DND-41 (cell line): ENCODE measurements at regions not wholly inside any gene's neighbourhood (a gene's known extent, or its start where the extent isn't known, plus 50 kb on each side); places are given as distances from the start of the nearest gene placed in this dataset.
"Not testable (repeated sequence)": the region's sequence is repeated elsewhere in the genome, so short reads cannot be mapped to it uniquely, and the experiment has no call there.

Experiments used
- ATAC-seq: fragments of 200-7000 bp; cut with Tn5 transposase; 3 replicates; pipeline ENCODE4 v1.9.1; 2021; ENCODE audit warnings: low read depth; ENCODE audit not compliant: insufficient read depth
- DNase-seq: peaks from one replicate; pipeline ENCODE4 v3.0.0-alpha.2; 2020
- H2AFZ ChIP-seq: 2 replicates; pipeline ENCODE4 v1.6.0; 2012; ENCODE audit warnings: low read depth, low read length
- H3K27ac ChIP-seq: 2 replicates; pipeline ENCODE4 v1.5.1; 2012; ENCODE audit warnings: low read length, inconsistent platforms
- H3K27me3 ChIP-seq: fragments of 200-600 bp; sonication (generic); 2 replicates; pipeline ENCODE4 v1.6.0; 2012; ENCODE audit warnings: low read length, mild to moderate bottlenecking, inconsistent platforms; ENCODE audit not compliant: insufficient read depth, poor library complexity
- H3K36me3 ChIP-seq: 2 replicates; pipeline ENCODE4 v1.5.1; 2012; ENCODE audit warnings: low read length, inconsistent platforms; ENCODE audit not compliant: insufficient read depth
- H3K4me1 ChIP-seq: 2 replicates; pipeline ENCODE4 v1.5.1; 2012; ENCODE audit warnings: mild to moderate bottlenecking, low read length; ENCODE audit not compliant: insufficient read depth
- H3K4me2 ChIP-seq: 2 replicates; pipeline ENCODE4 v1.6.0; 2012; ENCODE audit warnings: mild to moderate bottlenecking, moderate library complexity, low read length, inconsistent platforms; ENCODE audit not compliant: insufficient read depth
- H3K4me3 ChIP-seq, 2 experiments: fragments of 200-600 bp in 1 of 2; shearing (Covaris generic) in 1 of 2; 2 replicates each; pipeline ENCODE4 v1.5.1; 2012 to 2016; ENCODE audit warnings: inconsistent platforms in 2 of 2, low read length in 2 of 2, mild to moderate bottlenecking in 2 of 2, low read depth in 1 of 2, moderate library complexity in 1 of 2
- H3K79me2 ChIP-seq: 2 replicates; pipeline ENCODE4 v1.6.0; 2012; ENCODE audit warnings: low read length, inconsistent platforms; ENCODE audit not compliant: insufficient read depth
- H3K9ac ChIP-seq: 2 replicates; pipeline ENCODE4 v1.6.0; 2012; ENCODE audit warnings: low read depth, mild to moderate bottlenecking, inconsistent platforms, low read length, moderate library complexity
- H3K9me3 ChIP-seq: 2 replicates; pipeline ENCODE4 v1.5.1; 2012; ENCODE audit warnings: low read length, moderate library complexity, mild to moderate bottlenecking, inconsistent platforms; ENCODE audit not compliant: insufficient read depth, severe bottlenecking
- H4K20me1 ChIP-seq: 2 replicates; pipeline ENCODE4 v1.6.0; 2012; ENCODE audit warnings: low read length; ENCODE audit not compliant: insufficient read depth
- CTCF ChIP-seq: IDR thresholded peaks from 2 replicates; pipeline ENCODE4 v1.5.1; 2012; ENCODE audit warnings: borderline replicate concordance, low read length, moderate library complexity, mild to moderate bottlenecking; ENCODE audit not compliant: poor library complexity, severe bottlenecking; ENCODE audit errors: extremely low read depth
- EZH2 ChIP-seq: IDR thresholded peaks from 3 replicates; pipeline ENCODE4 v1.6.1; 2012; ENCODE audit warnings: borderline replicate concordance, low read depth, mild to moderate bottlenecking, moderate library complexity, low read length, inconsistent platforms; ENCODE audit not compliant: severe bottlenecking

GRCh38 chr6:85049282-85049681 is 284.9 kb upstream of the TBX18 start:
- Histone ChIP-seq H3K4me3 (no peak overlapping the region), H4K20me1 (no peaks in the 10 kb centered on the region), H3K4me2 (no peak overlapping the region), H3K27ac (no peak overlapping the region), H3K79me2 (no peaks in the 10 kb centered on the region), H3K27me3 (no peaks in the 10 kb centered on the region), H3K9me3 (no peaks in the 10 kb centered on the region), H2AFZ (no peak overlapping the region), H3K9ac (no peak overlapping the region), H3K4me1 (no peaks in the 10 kb centered on the region), H3K36me3 (no peaks in the 10 kb centered on the region)
- TF ChIP-seq EZH2 (no peak), CTCF (no peak)
- no peak for DNase-seq
- ATAC-seq = no peak

GRCh38 chr6:85047818-85048217 is 283.4 kb upstream of the TBX18 start:
- no peaks in the 10 kb centered on the region for H3K36me3 ChIP-seq
- no peaks in the 10 kb centered on the region for H3K4me1 ChIP-seq
- no peak overlapping the region for H3K4me3 ChIP-seq
- no peak overlapping the region for H3K4me2 ChIP-seq
- H3K79me2 ChIP-seq = no peaks in the 10 kb centered on the region
- H2AFZ ChIP-seq = no peak overlapping the region
- DNase-seq = no peak
- no peak overlapping the region for H3K9ac ChIP-seq
- no peaks in the 10 kb centered on the region for H3K9me3 ChIP-seq
- ATAC-seq = no peak
- no peak overlapping the region for H3K27ac ChIP-seq
- TF ChIP-seq EZH2 = no peak
- TF ChIP-seq CTCF = no peak
- no peaks in the 10 kb centered on the region for H4K20me1 ChIP-seq
- no peaks in the 10 kb centered on the region for H3K27me3 ChIP-seq

DNA sequence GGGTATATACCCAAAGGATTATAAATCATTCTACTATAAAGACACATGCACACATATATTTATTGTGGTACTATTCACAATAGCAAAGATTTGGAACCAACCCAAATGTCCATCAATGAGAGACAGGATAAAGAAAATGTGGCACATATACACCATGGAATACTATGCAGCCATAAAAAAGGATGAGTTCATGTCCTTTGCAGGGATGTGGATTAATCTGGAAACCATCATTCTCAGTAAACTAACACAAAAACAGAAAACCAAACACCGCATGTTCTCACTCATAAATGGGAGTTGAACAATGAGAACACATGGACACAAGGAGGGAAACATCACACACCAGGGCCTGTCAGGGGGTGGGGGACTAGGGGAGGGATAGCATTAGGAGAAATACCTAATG is 281.4 kb upstream of the TBX18 start:
- ATAC-seq, H3K4me3 ChIP-seq, H3K27me3 ChIP-seq, H3K9me3 ChIP-seq, H3K4me1 ChIP-seq, H4K20me1 ChIP-seq, H3K9ac ChIP-seq, H2AFZ ChIP-seq, H3K27ac ChIP-seq, DNase-seq, H3K4me2 ChIP-seq, H3K36me3 ChIP-seq, H3K79me2 ChIP-seq: not testable (repeated sequence)

DNA sequence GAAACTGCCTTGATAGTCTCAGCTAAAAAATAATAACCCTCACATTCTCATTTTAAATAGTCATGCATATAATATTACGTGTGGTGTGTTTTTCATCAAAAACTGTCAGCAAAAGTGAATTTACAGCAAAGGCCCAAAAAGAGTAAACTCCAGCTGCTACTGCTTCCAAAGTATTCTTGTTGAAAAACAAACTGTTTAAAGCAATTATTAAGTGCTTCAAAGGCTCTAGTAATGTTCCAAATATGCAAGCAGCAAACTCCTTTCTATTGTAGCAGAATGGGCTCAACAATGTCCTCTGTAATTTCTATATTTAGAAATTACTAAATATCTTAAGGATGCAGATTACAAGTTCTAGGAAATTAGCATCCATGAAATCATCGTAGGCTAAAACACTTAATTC is 280.0 kb upstream of the TBX18 start:
- DNase-seq = no peak
- H4K20me1 ChIP-seq = no peaks in the 10 kb centered on the region
- no peaks in the 10 kb centered on the region for H3K9me3 ChIP-seq
- no peak overlapping the region for H3K4me2 ChIP-seq
- no peaks in the 10 kb centered on the region for H3K79me2 ChIP-seq
- no peaks in the 10 kb centered on the region for H3K4me1 ChIP-seq
- H2AFZ ChIP-seq = no peak overlapping the region
- TF ChIP-seq EZH2 (no peak), CTCF (no peak)
- H3K9ac ChIP-seq = no peak overlapping the region
- no peaks in the 10 kb centered on the region for H3K36me3 ChIP-seq
- H3K4me3 ChIP-seq = no peak overlapping the region
- no peak overlapping the region for H3K27ac ChIP-seq
- no peak for ATAC-seq
- no peaks in the 10 kb centered on the region for H3K27me3 ChIP-seq
